HepG2 (cell line): ENCODE measurements at regions not wholly inside any gene's neighbourhood (a gene's known extent, or its start where the extent isn't known, plus 50 kb on each side); places are given as distances from the start of the nearest gene placed in this dataset.

Source experiments
- CBX5 ChIP-seq: sonication (generic); formaldehyde crosslinking; IDR thresholded peaks from 2 replicates; pipeline ENCODE4 v1.4.0; 2020; ENCODE audit warnings: missing genetic modification reagents, borderline replicate concordance
- DMAP1 ChIP-seq: IDR thresholded peaks from 2 replicates; pipeline ENCODE4 v1.6.1; 2016
- DMTF1 ChIP-seq: sonication (generic); formaldehyde crosslinking; IDR thresholded peaks from 2 replicates; pipeline ENCODE4 v1.4.0; 2020; ENCODE audit warnings: mild to moderate bottlenecking, missing genetic modification reagents
- GATAD2A ChIP-seq: IDR thresholded peaks from 2 replicates; pipeline ENCODE4 v1.6.1; 2016
- HNF1B ChIP-seq: sonication (generic); formaldehyde crosslinking; IDR thresholded peaks from 2 replicates; pipeline ENCODE4 v1.5.1; 2020; ENCODE audit warnings: mild to moderate bottlenecking, moderate library complexity, missing genetic modification reagents
- HNF4G ChIP-seq, 2 experiments: sonication (generic) in 1 of 2; formaldehyde crosslinking in 1 of 2; IDR thresholded peaks; 2 replicates each; pipeline versions ENCODE4 v1.4.0 to v1.6.1; 2011 to 2020; ENCODE audit warnings: borderline replicate concordance in 2 of 2, low read depth in 2 of 2, mild to moderate bottlenecking in 2 of 2, low read length in 1 of 2, missing genetic modification reagents in 1 of 2, moderate library complexity in 1 of 2
- PHF5A ChIP-seq: IDR thresholded peaks from one replicate; pipeline ENCODE4 v1.6.1; 2018; ENCODE audit warnings: low read depth, missing genetic modification reagents; ENCODE audit not compliant: unreplicated experiment
- SCMH1 ChIP-seq: sonication (generic); formaldehyde crosslinking; IDR thresholded peaks from 2 replicates; pipeline ENCODE4 v1.9.0; 2021; ENCODE audit warnings: missing genetic modification reagents, mild to moderate bottlenecking, borderline replicate concordance
- SKI ChIP-seq: fragments of 450-650 bp; IDR thresholded peaks from one replicate; pipeline ENCODE4 v1.6.1; 2018; ENCODE audit warnings: mild to moderate bottlenecking; ENCODE audit not compliant: partially characterized antibody
- SNAPC2 ChIP-seq: sonication (generic); formaldehyde crosslinking; IDR thresholded peaks from 2 replicates; pipeline ENCODE4 v1.8.1; 2022; ENCODE audit warnings: mild to moderate bottlenecking, missing genetic modification reagents
- SSRP1 ChIP-seq: IDR thresholded peaks from 2 replicates; pipeline ENCODE4 v1.6.1; 2016; ENCODE audit warnings: control low read depth
- TBL1XR1 ChIP-seq: fragments of 150-350 bp; IDR thresholded peaks from 2 replicates; pipeline ENCODE4 v1.6.1; 2014; ENCODE audit warnings: borderline replicate concordance, low read length; ENCODE audit not compliant: partially characterized antibody
- ZBTB25 ChIP-seq: IDR thresholded peaks from 2 replicates; pipeline ENCODE4 v1.6.1; 2018; ENCODE audit warnings: missing genetic modification reagents
- ZBTB42 ChIP-seq: sonication (generic); formaldehyde crosslinking; IDR thresholded peaks from 2 replicates; pipeline ENCODE4 v1.5.0; 2020; ENCODE audit warnings: mild to moderate bottlenecking, missing genetic modification reagents
- ZFP36 ChIP-seq: fragments of 150-350 bp; IDR thresholded peaks from 2 replicates; pipeline ENCODE4 v1.6.1; 2018; ENCODE audit warnings: borderline replicate concordance, low read length, low read depth; ENCODE audit not compliant: partially characterized antibody
- ZNF557 ChIP-seq: sonication (generic); formaldehyde crosslinking; IDR thresholded peaks from 2 replicates; pipeline ENCODE4 v1.4.0; 2020; ENCODE audit warnings: missing genetic modification reagents
- ZNF768 ChIP-seq: sonication (generic); formaldehyde crosslinking; IDR thresholded peaks from 2 replicates; pipeline ENCODE4 v1.4.0; 2020; ENCODE audit warnings: missing genetic modification reagents
- ZNF839 ChIP-seq: sonication (generic); formaldehyde crosslinking; IDR thresholded peaks from 2 replicates; pipeline ENCODE4 v1.4.0; 2020; ENCODE audit warnings: missing genetic modification reagents, mild to moderate bottlenecking, borderline replicate concordance
- TF ChIP-seq, protein P1 (sequence below): sonication (generic); formaldehyde crosslinking; IDR thresholded peaks from 2 replicates; pipeline ENCODE4 v1.5.1; 2020; ENCODE audit warnings: missing genetic modification reagents, mild to moderate bottlenecking, borderline replicate concordance
- TF ChIP-seq, protein P2 (sequence below): IDR thresholded peaks from 2 replicates; pipeline ENCODE4 v1.6.1; 2016

DNA sequence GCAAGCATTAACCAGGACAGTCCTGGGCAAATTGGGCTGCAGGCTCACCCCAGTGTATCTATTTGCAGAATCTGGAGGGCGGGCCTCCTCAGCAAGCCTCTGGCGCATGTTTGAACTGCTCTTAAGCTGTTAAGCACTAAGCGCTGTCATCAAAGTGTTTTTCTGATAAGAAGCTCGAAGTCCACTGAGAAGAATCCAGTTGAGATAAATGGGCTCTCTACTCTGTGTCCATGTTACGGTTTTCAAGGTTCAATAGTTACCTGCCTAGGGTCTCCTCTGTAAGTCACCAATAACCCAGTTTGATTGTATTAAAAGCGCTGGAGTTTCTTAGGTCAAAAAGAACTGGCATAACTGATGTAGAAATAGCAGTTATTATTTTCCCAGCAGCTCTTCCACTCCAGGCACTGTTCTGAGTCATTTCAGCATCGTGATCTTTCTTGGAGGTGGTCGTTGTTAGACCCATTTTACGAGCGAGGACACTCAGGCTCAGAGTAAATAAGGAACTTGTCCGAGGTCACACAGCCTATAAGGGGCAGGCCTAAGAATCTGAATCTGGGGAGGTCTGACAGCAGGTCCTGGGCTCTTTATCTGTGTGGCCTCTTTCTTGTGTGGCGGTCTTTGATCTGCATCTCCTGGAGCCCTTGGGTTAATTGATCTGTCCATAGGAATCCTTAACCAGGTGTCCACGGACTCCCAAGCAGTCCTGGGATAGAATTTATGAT lies 207.4 kb upstream of the ZNF217 start (continued):
- TF ChIP-seq HNF1B (CRISPR knock-in tag) = peak; percentile 96
- peak; percentile 96 for TF ChIP-seq PHF5A
- TF ChIP-seq SKI = peak; percentile 62
- no peak for TF ChIP-seq DMTF1 (CRISPR knock-in tag)
- TF ChIP-seq ZFP36 = no peak
- TF ChIP-seq, protein P1, sequence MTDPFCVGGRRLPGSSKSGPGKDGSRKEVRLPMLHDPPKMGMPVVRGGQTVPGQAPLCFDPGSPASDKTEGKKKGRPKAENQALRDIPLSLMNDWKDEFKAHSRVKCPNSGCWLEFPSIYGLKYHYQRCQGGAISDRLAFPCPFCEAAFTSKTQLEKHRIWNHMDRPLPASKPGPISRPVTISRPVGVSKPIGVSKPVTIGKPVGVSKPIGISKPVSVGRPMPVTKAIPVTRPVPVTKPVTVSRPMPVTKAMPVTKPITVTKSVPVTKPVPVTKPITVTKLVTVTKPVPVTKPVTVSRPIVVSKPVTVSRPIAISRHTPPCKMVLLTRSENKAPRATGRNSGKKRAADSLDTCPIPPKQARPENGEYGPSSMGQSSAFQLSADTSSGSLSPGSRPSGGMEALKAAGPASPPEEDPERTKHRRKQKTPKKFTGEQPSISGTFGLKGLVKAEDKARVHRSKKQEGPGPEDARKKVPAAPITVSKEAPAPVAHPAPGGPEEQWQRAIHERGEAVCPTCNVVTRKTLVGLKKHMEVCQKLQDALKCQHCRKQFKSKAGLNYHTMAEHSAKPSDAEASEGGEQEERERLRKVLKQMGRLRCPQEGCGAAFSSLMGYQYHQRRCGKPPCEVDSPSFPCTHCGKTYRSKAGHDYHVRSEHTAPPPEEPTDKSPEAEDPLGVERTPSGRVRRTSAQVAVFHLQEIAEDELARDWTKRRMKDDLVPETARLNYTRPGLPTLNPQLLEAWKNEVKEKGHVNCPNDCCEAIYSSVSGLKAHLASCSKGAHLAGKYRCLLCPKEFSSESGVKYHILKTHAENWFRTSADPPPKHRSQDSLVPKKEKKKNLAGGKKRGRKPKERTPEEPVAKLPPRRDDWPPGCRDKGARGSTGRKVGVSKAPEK (CRISPR knock-in tag) = no peak
- peak; percentile 98 for TF ChIP-seq SNAPC2
- TF ChIP-seq ZNF768 = peak; percentile 83; the same call in 1 of the 2 replicates
- TF ChIP-seq DMAP1 (CRISPR knock-in tag) = peak; percentile 71
- TF ChIP-seq HNF4G (IDR thresholded peaks at IDR 0.05; ENCODE audit: borderline replicate concordance, low read depth, low read length) = peak; percentile 99
- TF ChIP-seq HNF4G (CRISPR knock-in tag; IDR thresholded peaks at IDR 0.05; ENCODE audit: borderline replicate concordance, low read depth) = peak; percentile 88; the same call in 1 of the 2 replicates
- TF ChIP-seq ZBTB42 (CRISPR knock-in tag) = no peak
- TF ChIP-seq, protein P2, sequence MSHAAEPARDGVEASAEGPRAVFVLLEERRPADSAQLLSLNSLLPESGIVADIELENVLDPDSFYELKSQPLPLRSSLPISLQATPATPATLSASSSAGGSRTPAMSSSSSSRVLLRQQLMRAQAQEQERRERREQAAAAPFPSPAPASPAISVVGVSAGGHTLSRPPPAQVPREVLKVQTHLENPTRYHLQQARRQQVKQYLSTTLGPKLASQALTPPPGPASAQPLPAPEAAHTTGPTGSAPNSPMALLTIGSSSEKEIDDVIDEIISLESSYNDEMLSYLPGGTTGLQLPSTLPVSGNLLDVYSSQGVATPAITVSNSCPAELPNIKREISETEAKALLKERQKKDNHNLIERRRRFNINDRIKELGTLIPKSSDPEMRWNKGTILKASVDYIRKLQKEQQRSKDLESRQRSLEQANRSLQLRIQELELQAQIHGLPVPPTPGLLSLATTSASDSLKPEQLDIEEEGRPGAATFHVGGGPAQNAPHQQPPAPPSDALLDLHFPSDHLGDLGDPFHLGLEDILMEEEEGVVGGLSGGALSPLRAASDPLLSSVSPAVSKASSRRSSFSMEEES = peak; percentile 91
- peak; percentile 61 for TF ChIP-seq TBL1XR1
- TF ChIP-seq GATAD2A (CRISPR knock-in tag) = peak; percentile 99
- TF ChIP-seq ZBTB25 (CRISPR knock-in tag) = peak; percentile 74
- no peak for TF ChIP-seq SCMH1
- TF ChIP-seq ZNF557 (CRISPR knock-in tag) = peak; percentile 70; the same call in 1 of the 2 replicates
- peak; percentile 94 for TF ChIP-seq CBX5 (CRISPR knock-in tag)
- TF ChIP-seq SSRP1 (CRISPR knock-in tag) = 0 out of 2 replicates have a peak, but pooled peaks have one; percentile 33
- no peak for TF ChIP-seq ZNF839 (CRISPR knock-in tag)
